Natural killer cell treated with Interleukin-12 subunit alpha and Interleukin-12 subunit beta and Interleukin-15 and Interleukin-18, amount 100 ng/mL, for 72 hours (primary cell): ENCODE measurements at regions not wholly inside any gene's neighbourhood (a gene's known extent, or its start where the extent isn't known, plus 50 kb on each side); places are given as distances from the start of the nearest gene placed in this dataset.

Experiments used
- ATAC-seq, 2 donors: fragments of 150-1000 bp; cut with Tn5 transposase in 1 of 2; sonication (Bioruptor Pico), chemical (Tn5 transposase) in 1 of 2; 2 replicates each; pipeline ENCODE4 v1.10.0; 2021
- DNase-seq: peaks from one replicate; pipeline ENCODE4 v3.0.0; 2022; ENCODE audit warnings: low spot score
- H3K27ac Mint-ChIP-seq, 2 donors: 1 replicate in 1 of 2; 2 replicates in 1 of 2; pipeline ENCODE4 v1.8.0; 2022; ENCODE audit warnings: mixed read lengths in 2 of 2, mild to moderate bottlenecking in 1 of 2, moderate library complexity in 1 of 2
- H3K27me3 Mint-ChIP-seq, 2 donors: 1 replicate in 1 of 2; 2 replicates in 1 of 2; pipeline ENCODE4 v1.8.0; 2022; ENCODE audit warnings: mixed read lengths in 2 of 2
- H3K36me3 Mint-ChIP-seq: one replicate; pipeline ENCODE4 v1.8.0; 2022; ENCODE audit warnings: mixed read lengths
- H3K4me1 Mint-ChIP-seq, 2 donors: 1 replicate in 1 of 2; 2 replicates in 1 of 2; pipeline ENCODE4 v1.8.0; 2022; ENCODE audit warnings: low read depth in 2 of 2, mixed read lengths in 2 of 2, mild to moderate bottlenecking in 1 of 2
- H3K4me3 Mint-ChIP-seq: one replicate; pipeline ENCODE4 v1.8.0; 2022; ENCODE audit warnings: mixed read lengths
- H3K9me3 Mint-ChIP-seq: 2 replicates; pipeline ENCODE4 v1.8.0; 2022; ENCODE audit warnings: mixed read lengths

DNA sequence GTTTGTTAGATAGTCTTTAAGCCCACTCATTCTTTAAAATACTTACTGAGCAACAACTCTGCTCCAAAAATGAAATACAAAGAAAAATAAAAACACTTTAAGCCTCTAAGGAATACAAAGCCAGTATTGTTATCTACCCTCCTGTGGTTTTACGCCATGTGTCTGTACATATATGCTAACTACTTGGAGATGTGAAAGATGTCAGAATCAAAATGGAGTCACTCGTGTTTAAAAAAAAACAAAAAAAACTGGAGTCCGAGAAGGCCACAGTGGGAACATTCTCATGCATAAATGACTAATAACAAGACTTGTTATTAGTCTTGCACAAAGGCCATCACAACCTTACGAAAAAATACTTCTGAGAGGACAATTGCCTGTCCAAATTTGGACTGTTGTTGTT is 393.1 kb downstream of the TBC1D4 start:
- Mint-ChIP-seq H3K36me3 (no peaks in the 10 kb centered on the region), H3K4me1 (no peaks in the 10 kb centered on the region)
- ATAC-seq, result no peak

DNA sequence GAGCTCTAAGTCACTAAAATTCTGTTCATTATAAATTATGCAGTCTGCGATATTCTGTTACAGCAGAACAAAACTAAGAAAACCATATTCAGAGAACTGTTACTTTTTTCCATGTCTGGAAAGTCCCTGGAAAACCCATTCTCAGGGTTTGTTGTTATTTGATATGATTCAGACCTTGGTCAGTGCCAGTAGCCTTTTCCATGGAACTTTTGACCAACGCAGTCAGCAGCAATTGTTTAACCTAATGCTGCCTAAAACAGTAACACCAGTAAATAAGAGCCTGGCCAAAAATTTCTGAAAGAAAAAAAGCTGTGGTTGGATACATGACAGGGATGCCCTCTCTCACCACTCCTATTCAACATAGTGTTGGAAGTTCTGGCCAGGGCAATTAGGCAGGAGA is 402.7 kb downstream of the TBC1D4 start:
- Mint-ChIP-seq H3K27me3 (peaks cover 2 to 33% of the 10 kb centered on the region in 2 donors), H3K27ac (no peak overlapping the region), H3K4me3 (no peak overlapping the region), H3K36me3 (no peaks in the 10 kb centered on the region), H3K9me3 (peaks cover 9% of the 10 kb centered on the region), H3K4me1 (no peaks in the 10 kb centered on the region)
- no peak for ATAC-seq
- no peak for DNase-seq

More for the DNA sequence above, 393.1 kb downstream of the TBC1D4 start:
- Mint-ChIP-seq H3K27ac (no peak overlapping the region), H3K27me3 (peaks cover under 1 to 5% of the 10 kb centered on the region in 2 donors), H3K4me3 (no peak overlapping the region), H3K9me3 (peaks cover 4% of the 10 kb centered on the region)
- DNase-seq, result no peak

DNA sequence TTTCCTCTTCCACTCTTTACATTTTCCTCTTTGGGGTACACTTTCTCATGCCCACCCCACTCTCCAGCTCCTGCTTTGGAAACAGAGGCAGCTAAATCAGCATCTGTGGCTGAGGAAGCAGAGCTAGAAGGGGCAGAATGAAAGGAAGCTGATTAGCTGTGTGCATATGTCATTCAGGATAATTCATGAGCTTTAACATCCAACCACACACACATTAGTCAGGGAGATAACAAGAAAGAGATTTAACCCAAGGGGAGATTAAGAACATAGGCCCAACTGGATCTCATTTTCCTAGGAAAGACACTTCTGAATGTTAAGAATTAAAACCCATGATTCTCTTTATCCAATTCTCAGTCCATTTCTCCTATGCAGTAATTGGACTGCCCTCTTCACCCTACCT is 405.5 kb downstream of the TBC1D4 start:
- H3K4me3 Mint-ChIP-seq, result no peak overlapping the region
- H3K27ac Mint-ChIP-seq, result no peak overlapping the region
- ATAC-seq (no peak), DNase-seq (no peak)
- H3K9me3 Mint-ChIP-seq, result peaks cover 8% of the 10 kb centered on the region
- no peaks in the 10 kb centered on the region for H3K4me1 Mint-ChIP-seq
- no peaks in the 10 kb centered on the region for H3K36me3 Mint-ChIP-seq
- H3K27me3 Mint-ChIP-seq, result peaks cover 0 to 34% of the 10 kb centered on the region in 2 donors

DNA sequence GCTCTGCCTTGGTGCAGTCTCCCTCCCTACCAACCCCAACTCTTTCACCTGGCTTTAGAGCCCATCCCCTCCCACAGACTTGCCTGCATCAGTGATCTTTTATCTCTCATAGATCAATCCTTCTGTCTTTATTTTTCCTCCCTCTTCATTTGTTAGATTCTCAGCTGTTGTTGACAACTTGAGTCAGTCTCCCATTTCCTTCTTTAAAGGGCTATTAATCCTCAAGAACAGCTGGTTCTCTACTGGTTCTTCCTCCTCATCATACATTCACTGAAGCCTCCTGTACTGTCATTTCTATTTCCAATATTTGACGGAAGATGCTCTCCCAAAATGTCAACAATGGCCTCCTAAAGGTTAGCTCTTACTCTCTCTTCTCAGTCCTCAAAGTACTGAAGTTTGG is 408.2 kb downstream of the TBC1D4 start:
- no peak for DNase-seq
- no peak for ATAC-seq
- Mint-ChIP-seq H3K4me1 (no peaks in the 10 kb centered on the region), H3K9me3 (peaks cover 10% of the 10 kb centered on the region), H3K4me3 (no peak overlapping the region), H3K36me3 (no peaks in the 10 kb centered on the region), H3K27ac (no peak overlapping the region), H3K27me3 (peaks cover 0 to 34% of the 10 kb centered on the region in 2 donors)

DNA sequence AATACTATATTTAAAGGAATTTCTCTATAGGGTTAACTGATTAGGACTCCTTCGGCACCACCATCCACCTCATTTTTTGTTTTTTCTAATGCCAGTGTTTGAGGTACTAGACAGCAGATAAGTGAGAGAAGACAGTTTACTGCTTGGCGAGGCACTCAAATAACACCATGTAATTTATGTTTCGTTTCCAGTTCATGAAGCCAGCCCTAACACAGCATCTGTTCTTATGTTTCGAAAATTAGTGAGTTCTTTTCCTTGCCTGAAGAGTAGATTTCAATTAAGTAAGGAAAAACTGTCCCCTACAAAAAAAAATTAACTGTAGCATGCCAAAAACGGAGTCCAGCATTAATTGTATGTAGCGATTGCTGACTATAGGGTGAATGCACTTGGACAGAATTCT is 409.1 kb downstream of the TBC1D4 start:
- Mint-ChIP-seq H3K9me3 (peaks cover 10% of the 10 kb centered on the region), H3K27ac (no peak overlapping the region), H3K4me1 (no peaks in the 10 kb centered on the region), H3K36me3 (no peaks in the 10 kb centered on the region), H3K27me3 (peaks cover 0 to 38% of the 10 kb centered on the region in 2 donors), H3K4me3 (no peak overlapping the region)
- ATAC-seq, result no peak
- no peak for DNase-seq

DNA sequence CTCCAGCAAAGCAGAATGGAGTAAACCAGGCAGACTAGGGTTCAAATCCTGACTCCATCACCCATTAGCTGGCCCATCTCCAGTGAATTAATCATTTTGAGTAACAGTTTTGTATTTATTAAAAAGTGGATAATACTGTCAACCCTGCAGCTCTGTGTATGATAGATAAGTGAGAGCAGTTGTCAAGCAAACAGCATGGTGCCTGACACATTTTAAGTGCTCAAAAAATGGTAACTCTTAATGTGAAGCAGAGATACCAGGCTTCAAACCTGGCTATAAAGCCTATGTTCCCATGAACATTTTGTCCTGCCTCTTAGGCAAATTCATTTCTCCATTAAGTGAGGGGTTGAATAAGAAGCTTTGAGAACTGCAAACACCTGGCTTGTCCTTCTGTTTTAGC is 409.6 kb downstream of the TBC1D4 start:
- DNase-seq, result no peak
- H3K4me1 Mint-ChIP-seq, result no peaks in the 10 kb centered on the region
- no peaks in the 10 kb centered on the region for H3K36me3 Mint-ChIP-seq
- H3K4me3 Mint-ChIP-seq, result no peak overlapping the region
- peaks cover 0 to 36% of the 10 kb centered on the region in 2 donors for H3K27me3 Mint-ChIP-seq
- ATAC-seq, result no peak
- peaks cover 10% of the 10 kb centered on the region for H3K9me3 Mint-ChIP-seq
- no peak overlapping the region for H3K27ac Mint-ChIP-seq

DNA sequence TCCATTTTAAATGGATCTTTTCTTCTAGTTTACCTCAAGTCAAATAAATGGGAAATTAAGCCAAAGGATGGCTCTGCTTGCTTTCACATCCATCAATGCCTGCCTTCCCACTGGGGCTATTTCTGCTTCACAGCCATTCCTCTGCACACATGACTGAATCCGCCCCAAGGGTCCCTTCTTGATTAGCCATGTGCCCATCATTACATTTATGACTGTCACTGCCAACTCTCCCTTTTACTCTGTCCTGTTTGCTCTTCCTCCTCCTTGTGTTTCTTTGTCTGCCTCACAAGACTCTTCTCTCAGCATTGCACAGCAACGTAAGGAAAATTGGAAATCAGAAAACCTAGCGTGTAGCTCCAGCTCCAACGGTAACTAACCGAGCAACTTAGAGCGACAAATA is 410.2 kb downstream of the TBC1D4 start:
- no peak for ATAC-seq
- Mint-ChIP-seq H3K36me3 (no peaks in the 10 kb centered on the region), H3K27me3 (peaks cover 0 to 36% of the 10 kb centered on the region in 2 donors), H3K4me1 (no peaks in the 10 kb centered on the region), H3K9me3 (peaks cover 7% of the 10 kb centered on the region), H3K27ac (no peak overlapping the region), H3K4me3 (no peak overlapping the region)
- DNase-seq, result no peak

DNA sequence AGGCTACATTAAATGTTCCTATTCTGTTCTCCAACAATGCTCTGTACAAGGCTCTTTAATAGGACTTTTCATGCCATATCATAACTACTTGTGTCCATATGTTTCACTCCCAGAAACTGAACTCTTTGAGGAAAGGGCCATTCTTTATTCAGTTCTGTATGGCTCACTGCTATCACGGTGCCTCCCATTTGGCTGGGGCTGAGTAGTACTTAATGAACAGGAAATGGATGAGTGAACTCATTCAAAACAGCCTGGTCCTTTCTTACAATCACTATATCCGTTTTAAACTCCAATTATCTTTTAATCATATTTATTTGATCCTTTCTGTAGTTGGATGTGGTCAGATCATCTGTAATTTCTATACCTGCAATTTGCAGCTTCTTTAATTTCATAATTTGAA is 410.6 kb downstream of the TBC1D4 start:
- Mint-ChIP-seq H3K27me3 (peaks cover 0 to 34% of the 10 kb centered on the region in 2 donors), H3K9me3 (peaks cover 7% of the 10 kb centered on the region), H3K4me1 (no peaks in the 10 kb centered on the region), H3K27ac (no peak overlapping the region), H3K36me3 (no peaks in the 10 kb centered on the region), H3K4me3 (no peak overlapping the region)
- no peak for ATAC-seq
- no peak for DNase-seq

DNA sequence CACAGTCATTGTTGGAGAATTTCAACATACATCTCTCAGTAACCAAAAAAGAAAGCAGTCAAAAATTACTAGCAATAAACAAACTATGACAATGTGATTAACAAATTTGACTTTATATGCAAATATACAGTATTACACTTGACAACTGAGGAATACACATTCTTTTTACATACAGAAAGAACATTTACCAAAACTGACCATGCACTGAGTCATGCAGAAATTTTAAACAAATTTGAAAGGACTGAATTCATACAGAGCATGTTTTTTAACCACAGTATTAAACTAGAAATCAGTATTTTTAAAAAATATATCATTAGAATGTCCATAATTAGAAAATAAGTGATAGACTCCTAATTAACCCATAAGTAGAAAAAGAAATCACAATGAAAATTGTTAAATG is 420.1 kb downstream of the TBC1D4 start:
- no peak for DNase-seq
- no peak for ATAC-seq
- no peaks in the 10 kb centered on the region for H3K4me1 Mint-ChIP-seq
- no peaks in the 10 kb centered on the region for H3K9me3 Mint-ChIP-seq
- no peak overlapping the region for H3K27ac Mint-ChIP-seq
- peaks cover 0 to 10% of the 10 kb centered on the region in 2 donors for H3K27me3 Mint-ChIP-seq
- no peaks in the 10 kb centered on the region for H3K36me3 Mint-ChIP-seq
- no peak overlapping the region for H3K4me3 Mint-ChIP-seq

DNA sequence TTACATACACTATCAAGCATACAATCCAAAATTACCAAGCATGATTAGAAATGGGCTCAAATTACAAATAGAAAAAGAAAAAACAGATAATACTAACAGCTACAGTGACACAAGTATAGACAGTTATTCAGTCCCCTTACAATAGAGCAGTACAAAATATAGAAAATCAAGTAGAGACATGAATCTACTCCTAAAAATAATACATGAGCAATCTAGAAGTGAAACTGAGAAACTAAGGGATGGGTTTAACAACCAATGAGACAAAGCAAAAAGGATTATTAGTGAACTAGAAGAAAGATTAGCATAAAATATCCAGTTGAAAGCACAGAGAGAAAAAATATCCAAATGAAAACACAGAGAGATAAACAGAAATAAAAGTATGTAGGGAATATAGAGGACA is 426.7 kb downstream of the TBC1D4 start:
- Mint-ChIP-seq H3K4me3 (no peak overlapping the region), H3K27ac (no peak overlapping the region), H3K36me3 (peaks cover 4% of the 10 kb centered on the region)

DNA sequence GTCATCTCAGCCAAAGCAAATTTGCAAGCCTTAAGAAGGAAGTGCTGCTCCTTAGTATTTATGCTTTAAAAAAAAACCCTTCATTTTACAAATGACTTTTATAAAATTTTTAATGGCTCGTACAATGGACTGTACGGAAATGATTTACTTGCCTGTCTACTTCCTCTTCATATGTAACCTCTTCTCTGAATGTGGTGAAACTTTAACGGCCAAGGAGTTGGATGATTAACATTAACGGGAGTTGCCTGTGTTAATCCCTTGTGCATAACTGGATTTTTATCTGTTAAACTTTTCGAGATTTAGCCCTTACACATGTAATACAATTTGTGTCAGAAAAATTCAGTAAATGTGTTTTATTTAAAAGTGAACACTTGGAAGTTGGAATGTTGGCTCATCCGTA is 429.4 kb downstream of the TBC1D4 start:
- H3K36me3 Mint-ChIP-seq, result peaks cover 4% of the 10 kb centered on the region
- H3K9me3 Mint-ChIP-seq, result peaks cover 6% of the 10 kb centered on the region
- H3K4me3 Mint-ChIP-seq, result no peak overlapping the region
- DNase-seq (no peak), ATAC-seq (no peak)
- no peaks in the 10 kb centered on the region for H3K4me1 Mint-ChIP-seq
- H3K27me3 Mint-ChIP-seq, result peaks cover 0 to 20% of the 10 kb centered on the region in 2 donors
- no peak overlapping the region for H3K27ac Mint-ChIP-seq

More for the DNA sequence above, 426.7 kb downstream of the TBC1D4 start:
- DNase-seq (no peak), ATAC-seq (no peak)
- Mint-ChIP-seq H3K9me3 (peaks cover 2% of the 10 kb centered on the region), H3K27me3 (peaks cover 0 to 27% of the 10 kb centered on the region in 2 donors), H3K4me1 (no peaks in the 10 kb centered on the region)

DNA sequence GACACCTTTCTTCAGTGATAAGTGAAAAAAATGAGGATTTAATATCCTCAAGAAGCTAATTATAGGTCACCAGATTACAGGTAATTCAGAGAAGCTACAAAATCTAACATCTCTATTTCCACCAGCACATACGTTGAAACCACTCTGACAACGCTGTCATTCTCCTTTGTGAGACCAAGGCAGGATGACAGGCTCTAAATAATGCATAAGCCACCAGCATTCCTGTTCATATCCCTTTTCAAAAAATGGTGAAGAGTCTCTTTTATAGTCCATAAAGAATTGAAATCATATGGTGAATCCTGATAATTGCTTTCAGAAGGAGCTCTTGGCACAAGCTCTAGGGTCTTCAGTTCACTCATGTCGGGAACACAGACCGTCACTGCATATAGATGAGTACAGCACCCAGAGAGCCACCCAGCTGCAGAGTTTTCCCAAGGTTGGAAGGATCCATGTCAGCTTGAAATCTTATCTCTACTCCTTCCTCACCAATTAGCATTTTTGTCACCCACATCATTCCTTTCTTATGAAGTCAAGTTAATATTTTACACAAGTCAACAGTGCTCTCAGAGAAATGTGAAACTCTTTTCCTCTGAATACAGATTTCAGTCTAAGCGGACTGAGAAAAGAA is 431.4 kb downstream of the TBC1D4 start:
- H3K9me3 Mint-ChIP-seq, result peaks cover 6% of the 10 kb centered on the region
- H3K4me1 Mint-ChIP-seq, result no peaks in the 10 kb centered on the region
- H3K4me3 Mint-ChIP-seq, result no peak overlapping the region
- peaks cover 0 to 15% of the 10 kb centered on the region in 2 donors for H3K27me3 Mint-ChIP-seq
- DNase-seq, result no peak
- no peak overlapping the region for H3K27ac Mint-ChIP-seq
- peaks cover 4% of the 10 kb centered on the region for H3K36me3 Mint-ChIP-seq
- no peak for ATAC-seq

DNA sequence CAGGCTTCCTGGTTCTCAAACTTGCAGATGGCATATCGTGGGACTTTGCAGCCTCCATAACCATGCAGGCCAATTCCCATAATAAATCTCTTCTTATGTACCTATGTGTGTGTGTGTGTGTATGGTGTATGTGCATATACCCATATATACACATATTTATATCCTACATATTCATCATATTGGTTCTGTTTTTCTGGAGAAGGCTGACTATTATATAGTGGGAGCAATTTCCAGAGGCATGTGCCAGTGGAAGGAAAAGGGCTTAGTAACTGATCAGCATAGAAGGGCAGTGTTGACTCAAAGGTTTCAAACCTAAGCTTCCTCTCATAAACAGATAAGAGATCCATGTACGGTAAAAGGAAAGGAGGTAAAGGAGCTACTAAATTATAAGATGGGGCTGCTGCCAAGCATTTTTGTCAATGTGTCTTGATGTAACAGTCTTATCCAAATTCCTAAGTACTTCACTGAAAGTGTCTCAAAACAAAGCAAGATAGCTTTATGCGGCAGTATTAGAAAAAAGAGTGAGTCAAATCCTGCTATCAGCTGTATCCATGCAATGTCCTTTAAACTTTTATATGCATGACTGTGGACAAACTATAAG is 432.1 kb downstream of the TBC1D4 start:
- Mint-ChIP-seq H3K27ac (no peak overlapping the region), H3K36me3 (no peaks in the 10 kb centered on the region), H3K9me3 (peaks cover 4% of the 10 kb centered on the region), H3K4me1 (no peaks in the 10 kb centered on the region), H3K4me3 (no peak overlapping the region), H3K27me3 (peaks cover 0 to 8% of the 10 kb centered on the region in 2 donors)
- ATAC-seq (no peak), DNase-seq (no peak)

DNA sequence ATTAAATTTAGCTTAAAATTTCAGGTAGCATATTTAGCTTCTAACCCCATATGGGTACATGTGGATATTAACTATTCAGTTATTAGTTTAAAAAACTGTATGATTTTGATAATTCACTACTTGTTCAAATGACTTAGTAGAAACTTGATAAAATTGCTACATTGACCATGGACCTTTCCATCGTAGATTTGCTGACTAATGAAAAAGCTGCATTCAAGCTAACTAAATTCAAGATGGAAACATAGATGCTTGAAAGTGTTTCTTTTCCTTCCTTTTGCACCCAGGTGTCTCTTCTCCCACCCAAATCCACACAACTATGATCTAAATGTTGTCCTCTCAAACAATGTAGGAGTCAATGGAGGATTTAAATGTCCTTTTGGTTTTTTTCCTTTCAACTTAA is 439.2 kb downstream of the TBC1D4 start:
- ATAC-seq (no peak), DNase-seq (no peak)
- Mint-ChIP-seq H3K27me3 (peaks cover 2 to 7% of the 10 kb centered on the region in 2 donors), H3K4me1 (no peaks in the 10 kb centered on the region), H3K27ac (no peak overlapping the region), H3K36me3 (peaks cover 4% of the 10 kb centered on the region), H3K4me3 (no peak overlapping the region), H3K9me3 (peaks cover 12% of the 10 kb centered on the region)
